Bone marrow (tissue), 2 donors: ENCODE measurements at regions not wholly inside any gene's neighbourhood (a gene's known extent, or its start where the extent isn't known, plus 50 kb on each side); places are given as distances from the start of the nearest gene placed in this dataset.

ENCODE experiments used
- DNase-seq, 2 donors: peaks; one replicate each; lab custom pipeline; 2025; lab: John Stamatoyannopoulos, UW

- no peak for DNase-seq
These were observed 150.4 kb upstream of the RAI14 start for GRCh38 chr5:34505731-34506130.

- no peak for DNase-seq
These were observed 148.2 kb upstream of the RAI14 start for GRCh38 chr5:34507933-34508332.

GRCh38 chr5:34509392-34509791 lies 146.7 kb upstream of the RAI14 start:
- DNase-seq: no peak

- DNase-seq: no peak
These were observed 146.1 kb upstream of the RAI14 start for GRCh38 chr5:34510002-34510401.

- no peak for DNase-seq
These were observed 145.1 kb upstream of the RAI14 start for GRCh38 chr5:34511063-34511462.

- no peak for DNase-seq
These were observed 144.6 kb upstream of the RAI14 start for GRCh38 chr5:34511481-34511880.

GRCh38 chr5:34511915-34512314 lies 144.2 kb upstream of the RAI14 start:
- no peak for DNase-seq

- DNase-seq: no peak
These were observed 140.0 kb upstream of the RAI14 start for GRCh38 chr5:34516166-34516565.

GRCh38 chr5:34516686-34517085 lies 139.4 kb upstream of the RAI14 start:
- DNase-seq: no peak

- DNase-seq: no peak
These were observed 138.9 kb upstream of the RAI14 start for GRCh38 chr5:34517249-34517648.

- DNase-seq: no peak
These were observed 136.5 kb upstream of the RAI14 start for GRCh38 chr5:34519489-34520220.

- no peak for DNase-seq
These were observed 134.4 kb upstream of the RAI14 start for GRCh38 chr5:34521628-34522290.

GRCh38 chr5:34522599-34523386 lies 133.3 kb upstream of the RAI14 start:
- no peak for DNase-seq

- no peak for DNase-seq
These were observed 132.8 kb upstream of the RAI14 start for GRCh38 chr5:34523387-34523726.

GRCh38 chr5:34524123-34524522 lies 132.0 kb upstream of the RAI14 start:
- no peak for DNase-seq

- DNase-seq: no peak
These were observed 130.4 kb upstream of the RAI14 start for GRCh38 chr5:34525761-34526160.

- no peak for DNase-seq
These were observed 129.3 kb upstream of the RAI14 start for GRCh38 chr5:34526682-34527305.

- no peak for DNase-seq
These were observed 126.4 kb upstream of the RAI14 start for GRCh38 chr5:34529581-34530331.

GRCh38 chr5:34530637-34531036 lies 125.5 kb upstream of the RAI14 start:
- DNase-seq: no peak

GRCh38 chr5:34531751-34532360 lies 124.3 kb upstream of the RAI14 start:
- DNase-seq: no peak
